Colon (tissue), 2 donors: ENCODE measurements at regions not wholly inside any gene's neighbourhood (a gene's known extent, or its start where the extent isn't known, plus 50 kb on each side); places are given as distances from the start of the nearest gene placed in this dataset.
"Not testable (repeated sequence)": the region's sequence is repeated elsewhere in the genome, so short reads cannot be mapped to it uniquely, and the experiment has no call there.

ENCODE experiments used
- FAIRE-seq: peaks from 2 replicates; lab custom pipeline; 2012; peaks lifted over from hg19 to GRCh38; lab: Jason Lieb, UNC
- donor health status: control.
- donor health status: control.

DNA sequence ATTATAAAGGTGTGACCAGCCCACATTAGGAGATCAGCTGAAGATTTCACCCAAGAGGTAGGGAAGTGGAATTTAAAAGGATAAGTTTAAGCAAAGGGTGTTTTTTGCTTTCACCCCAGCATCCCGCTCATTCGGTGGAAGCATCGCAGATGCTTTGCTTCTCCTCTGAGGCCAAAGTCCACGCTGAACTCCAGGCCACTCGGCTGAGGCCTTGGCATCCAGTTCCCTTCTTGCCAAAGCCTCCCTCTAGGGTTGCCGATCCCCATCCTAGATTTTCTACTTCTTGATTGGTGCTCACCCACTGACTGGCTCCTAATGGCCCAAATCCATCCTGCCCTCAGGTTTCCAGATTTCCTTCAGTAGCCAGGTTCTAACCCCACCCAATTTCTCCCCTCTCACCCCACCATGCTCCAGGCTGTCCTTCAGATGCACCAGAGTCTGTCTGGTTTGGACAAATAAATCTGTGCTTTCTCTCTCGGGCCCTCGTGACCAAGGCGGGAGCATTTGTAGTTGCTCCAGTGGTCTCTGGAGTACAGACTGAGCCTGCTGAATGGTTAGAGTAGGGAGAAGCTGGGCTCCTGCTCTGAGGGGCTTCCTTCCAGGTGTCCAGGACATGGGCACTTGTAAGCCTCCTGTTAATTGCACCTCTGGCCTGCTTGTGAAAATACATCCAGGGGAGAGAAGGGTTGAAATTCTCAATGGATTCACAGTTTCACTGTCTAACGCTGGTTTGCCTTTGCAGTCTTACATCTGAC, 193.2 kb downstream of the C1orf94 start:
- FAIRE-seq: no peak

DNA sequence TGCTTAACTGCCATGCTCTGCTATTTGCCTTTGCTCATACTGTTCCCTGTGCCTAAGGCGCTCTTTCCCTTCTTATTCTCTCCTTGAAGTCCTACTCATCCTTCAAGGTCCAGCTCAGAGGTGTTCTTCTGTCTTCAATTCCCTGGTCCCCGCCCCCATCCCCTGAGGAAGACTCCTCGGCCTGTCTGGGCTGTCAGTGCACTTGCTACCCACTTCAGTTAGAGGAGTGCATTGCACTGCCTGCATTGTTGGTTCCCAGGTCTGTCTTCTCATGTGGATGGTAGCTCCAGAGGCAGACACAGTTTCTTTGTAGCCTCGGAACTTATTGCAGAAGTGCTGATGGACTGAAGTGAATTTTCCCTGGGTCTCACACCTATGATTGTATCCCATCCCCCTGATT, 194.0 kb downstream of the C1orf94 start:
- no peak for FAIRE-seq

DNA sequence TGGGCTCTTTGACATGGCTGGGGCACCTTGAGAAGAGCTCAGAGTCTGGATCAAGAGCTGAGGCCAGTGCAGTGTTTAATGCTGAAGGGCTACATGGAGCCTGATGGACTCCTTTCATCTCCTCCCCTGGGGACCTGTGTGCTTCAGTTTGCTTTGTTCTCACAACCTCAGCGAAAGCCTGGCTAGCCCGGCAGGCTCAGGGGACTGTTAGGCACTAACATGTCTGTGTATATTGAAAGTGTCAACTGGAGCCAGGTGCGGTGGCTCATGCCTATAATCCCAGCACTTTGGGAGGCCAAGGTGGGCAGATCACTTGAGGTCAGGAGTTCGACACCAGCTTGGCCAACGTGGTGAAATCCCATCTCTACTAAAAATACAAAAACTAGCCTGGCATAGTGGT, 194.5 kb downstream of the C1orf94 start:
- not testable (repeated sequence) for FAIRE-seq

DNA sequence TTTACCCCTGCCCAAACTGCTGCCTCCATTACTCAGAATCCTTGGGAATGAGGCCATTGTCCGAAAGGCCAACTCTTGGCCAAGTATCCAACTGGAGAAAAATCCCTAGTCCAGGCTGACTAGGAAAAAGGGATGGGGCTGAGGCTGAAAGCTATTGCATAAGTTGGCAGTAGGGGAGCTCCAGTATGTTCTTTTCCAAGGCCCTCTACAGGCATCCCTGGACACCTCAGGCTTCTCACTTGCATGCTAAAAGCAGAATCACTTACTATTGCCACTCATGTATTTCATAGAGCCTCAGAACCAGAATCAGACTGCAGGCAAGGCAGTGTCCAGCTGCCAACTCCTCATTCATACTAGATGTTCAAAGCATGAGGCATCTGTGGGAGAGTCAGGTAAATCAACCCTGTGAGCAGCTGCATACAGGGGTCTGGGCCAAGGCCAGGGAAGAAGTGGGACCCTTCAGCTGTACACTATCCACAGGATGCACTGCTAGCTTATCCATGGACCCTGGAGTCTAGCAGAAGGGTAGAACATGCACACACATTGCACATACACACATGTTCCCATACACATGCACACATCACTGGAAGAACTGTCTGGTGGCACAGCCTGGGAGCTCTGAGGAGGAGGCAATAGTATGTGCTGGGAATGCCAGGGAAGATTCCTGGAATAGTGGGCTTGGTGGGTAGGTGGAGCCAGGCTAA, 195.3 kb downstream of the C1orf94 start:
- no peak for FAIRE-seq

DNA sequence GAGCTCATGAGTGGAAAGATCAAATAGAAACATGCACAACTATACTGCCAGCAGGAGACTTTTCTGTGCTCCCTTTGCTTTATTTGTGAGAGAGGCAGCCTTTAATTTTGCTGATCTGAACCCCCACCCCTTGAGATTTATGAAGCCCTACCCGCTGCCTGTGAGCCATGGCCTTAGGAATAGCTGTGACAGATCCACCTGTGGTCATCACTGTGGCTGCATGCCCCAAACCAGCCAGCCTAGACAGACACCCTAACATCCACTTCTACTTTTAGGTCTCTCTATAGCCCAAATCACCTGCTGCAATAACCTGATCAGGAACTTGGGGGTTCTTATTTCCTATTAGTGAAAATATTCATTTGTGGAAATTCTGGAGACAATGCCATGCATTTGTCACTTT, 196.2 kb downstream of the C1orf94 start:
- FAIRE-seq: no peak

DNA sequence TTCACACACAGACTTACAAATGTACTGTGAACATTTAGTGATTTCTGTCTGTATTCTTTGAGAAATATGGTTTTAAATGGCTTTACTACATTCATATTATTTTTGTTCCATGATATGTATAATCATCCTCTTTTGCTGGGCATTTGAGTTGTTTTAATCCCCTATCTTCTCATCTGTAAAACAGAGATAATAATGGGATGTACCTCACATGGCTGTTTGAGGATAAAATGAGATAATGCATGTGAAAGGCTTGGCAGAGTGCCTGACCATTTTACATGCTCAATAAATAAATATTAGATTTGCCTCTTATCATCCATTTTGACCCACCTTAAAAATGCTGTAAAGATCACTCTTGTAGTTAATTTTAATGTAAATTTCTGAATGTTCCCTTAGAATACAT, 197.2 kb downstream of the C1orf94 start:
- FAIRE-seq: no peak

DNA sequence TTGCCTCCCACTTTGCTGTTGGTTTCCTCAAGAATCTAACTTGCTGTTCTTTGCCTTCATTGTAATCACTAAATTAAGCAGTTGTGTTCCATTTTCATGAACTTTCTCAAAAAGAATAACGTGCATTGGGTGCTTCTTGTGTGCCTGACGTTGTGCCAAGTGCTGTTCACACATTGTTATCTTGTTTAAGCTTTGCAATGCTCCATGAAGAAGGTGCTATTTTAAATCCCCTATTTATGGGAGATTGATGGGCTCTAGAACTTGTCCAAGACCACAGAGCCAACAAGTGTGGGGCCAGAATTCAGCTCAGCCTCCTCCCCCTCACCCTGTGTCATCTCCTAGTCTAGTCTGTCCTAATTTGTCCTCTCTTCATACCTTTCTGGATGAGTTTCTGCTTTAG, 199.8 kb downstream of the C1orf94 start:
- no peak for FAIRE-seq

DNA sequence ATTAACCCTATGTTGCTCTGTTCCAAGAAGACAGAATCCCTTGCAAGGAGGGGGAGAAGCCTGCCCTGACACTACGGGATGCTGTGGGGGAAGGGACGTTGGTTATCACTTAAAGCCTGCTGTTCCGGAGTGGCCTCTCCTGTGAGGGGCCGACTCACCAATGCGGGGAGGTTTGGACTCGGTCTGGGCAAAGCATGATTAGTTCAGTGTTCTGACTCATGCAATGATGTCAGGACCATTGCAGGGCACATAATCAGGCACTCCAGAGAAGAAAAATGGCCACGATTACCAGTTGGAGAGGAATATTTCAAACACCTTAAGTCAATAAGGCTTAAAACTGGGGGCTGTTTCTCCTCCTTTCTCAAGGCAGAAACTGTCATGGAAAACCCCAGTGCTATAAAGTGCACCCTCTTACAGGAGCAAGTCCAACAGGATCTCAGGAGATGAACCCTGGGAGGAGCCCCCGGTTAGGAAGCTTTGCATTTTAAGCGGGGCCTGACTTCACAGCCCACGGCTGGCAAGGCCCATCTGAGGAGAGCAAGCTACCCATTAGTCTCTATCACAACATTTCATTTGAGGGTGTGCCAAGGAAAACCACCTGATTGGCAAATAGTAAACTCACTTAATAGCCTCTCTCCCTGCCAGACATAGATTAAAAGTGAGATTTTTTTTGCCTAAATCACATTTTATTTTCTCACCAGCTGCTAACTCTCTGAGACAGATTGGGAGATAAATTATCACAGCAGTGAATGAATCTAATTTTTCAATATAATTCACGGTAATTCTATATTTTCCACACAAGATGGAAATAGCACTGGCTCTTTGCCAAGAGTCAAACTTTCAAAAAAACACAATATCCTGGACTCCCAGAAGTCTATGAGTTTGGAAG, 202.5 kb downstream of the C1orf94 start:
- no peak for FAIRE-seq

DNA sequence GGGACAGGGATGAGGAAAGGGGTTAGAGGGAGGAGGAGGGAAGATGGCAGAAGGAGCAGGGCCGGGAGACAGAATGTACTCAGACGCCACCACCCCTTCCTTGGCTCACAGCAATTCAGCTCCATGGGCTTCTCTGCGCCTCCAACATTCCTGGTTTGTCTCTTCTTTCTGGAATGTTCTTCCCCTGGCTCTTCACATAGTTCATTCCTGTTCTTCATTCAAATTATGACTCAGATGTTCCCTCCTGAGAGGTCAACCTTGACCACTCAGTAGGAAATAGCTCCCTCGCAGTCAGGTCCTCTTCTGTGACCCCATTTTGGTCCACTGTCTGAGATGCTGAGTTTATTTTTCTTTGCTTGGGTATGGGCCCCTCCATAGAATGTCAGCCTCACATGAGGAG, 203.2 kb downstream of the C1orf94 start:
- no peak for FAIRE-seq

DNA sequence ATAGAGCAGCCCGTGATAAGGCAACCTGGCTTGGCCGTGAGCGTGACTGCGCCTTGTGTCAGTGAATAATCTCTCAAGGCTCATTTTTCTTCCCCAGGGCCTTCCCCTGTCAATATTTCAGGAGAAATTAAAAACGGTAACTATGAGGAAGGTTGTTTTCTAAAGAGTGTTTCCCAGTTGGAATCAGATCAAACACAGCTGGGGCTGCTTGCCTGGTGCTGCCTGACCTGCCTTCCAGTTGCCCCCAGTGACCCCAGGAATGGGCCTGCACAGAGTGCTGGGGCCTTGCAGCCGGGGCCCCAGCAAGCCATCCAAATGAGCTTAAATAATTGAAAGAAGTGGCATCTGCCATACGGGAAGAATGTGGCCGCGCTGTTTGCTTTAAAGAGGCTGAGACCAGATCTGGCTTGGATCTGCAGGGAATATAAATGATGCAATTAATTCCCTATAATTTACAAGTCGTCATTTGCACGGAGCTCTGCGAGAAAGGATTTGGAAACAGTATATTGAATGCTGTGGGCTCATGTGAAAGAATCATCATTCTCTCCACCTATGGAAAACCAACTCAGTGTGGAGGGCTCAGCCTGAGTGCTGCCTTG, 203.9 kb downstream of the C1orf94 start:
- FAIRE-seq: no peak

DNA sequence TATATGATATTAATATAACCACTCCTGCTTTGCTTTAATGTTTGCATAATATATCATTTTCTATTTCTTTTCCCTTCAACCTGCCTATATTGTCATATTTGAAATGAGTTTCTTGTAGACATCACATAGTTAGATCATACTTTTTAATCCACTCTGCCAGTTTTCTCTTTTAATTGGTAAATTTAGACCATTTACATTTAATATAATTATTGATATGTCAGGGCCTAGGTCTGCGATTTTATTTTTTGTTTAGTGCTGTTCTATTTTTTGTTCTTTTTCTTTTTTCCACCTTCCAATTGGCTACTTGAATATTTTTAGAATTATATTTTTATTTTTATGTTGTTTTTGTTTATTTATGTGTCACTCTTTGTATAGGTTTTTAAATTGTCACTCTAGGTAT, 213.3 kb downstream of the C1orf94 start:
- FAIRE-seq: no peak

DNA sequence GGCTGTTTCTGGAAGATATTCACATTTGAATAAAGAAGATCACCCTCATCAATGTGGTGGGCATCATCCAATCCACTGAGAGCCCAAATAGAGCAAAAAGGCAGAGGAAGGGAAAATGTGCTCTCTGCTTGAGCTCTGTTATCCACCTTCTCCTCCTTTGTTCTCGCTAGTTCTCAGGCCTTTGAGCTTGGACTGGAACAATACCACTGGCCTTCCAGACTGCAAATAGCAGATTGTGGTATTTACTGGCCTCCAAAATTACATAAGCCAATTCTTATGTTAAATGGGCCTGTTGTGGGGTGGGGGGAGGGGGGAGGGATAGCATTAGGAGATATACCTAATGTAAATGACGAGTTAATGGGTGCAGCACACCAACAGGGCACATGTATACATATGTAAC, 219.3 kb downstream of the C1orf94 start:
- FAIRE-seq: no peak

DNA sequence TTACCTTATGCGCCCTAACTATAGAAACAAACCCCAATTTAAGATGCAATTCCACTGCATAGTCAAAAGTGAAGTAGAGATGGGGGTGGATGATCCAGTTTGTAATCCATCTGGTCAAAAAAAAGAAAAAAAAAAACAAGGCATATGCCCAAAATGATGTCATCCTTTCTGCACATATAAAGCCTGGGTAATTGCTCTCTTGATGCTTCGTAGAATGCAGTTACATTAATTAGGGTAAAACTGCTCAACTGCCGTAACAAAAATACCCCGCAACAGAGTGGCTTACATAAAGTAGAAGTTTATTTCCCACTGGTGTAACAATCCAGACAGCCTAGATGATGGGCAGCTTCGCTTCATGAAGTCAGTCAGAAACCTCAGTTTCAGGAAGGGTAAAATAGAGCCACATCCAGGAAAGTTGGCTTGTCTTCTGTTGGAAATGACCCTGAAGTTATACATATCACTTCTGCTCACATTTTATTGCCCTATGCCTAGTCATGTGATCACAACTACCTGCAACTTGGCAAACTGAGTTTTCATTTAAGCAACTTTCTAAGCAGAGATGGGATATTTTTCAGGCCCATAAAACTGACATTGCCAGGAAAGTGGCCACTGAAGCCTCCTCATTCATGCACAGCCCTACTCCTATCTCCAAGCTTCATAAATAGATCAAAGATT, 221.7 kb downstream of the C1orf94 start:
- no peak for FAIRE-seq

DNA sequence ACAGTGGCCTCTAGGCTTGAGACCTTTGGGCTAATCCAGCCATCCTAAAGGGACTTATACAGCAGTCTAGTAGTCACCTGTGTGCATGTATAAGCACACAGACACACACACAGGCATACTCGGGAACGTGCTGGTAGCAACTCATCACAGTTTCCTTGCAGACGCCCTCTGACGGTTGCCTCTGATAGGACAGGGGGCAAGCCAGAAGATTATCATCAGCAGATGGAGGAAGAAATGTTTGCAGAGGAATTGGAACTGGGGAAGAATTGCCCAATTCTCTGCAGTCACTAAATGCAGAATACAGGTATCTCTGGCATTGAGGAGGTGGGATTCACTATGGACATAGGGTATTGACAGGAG, 222.2 kb downstream of the C1orf94 start:
- no peak for FAIRE-seq

DNA sequence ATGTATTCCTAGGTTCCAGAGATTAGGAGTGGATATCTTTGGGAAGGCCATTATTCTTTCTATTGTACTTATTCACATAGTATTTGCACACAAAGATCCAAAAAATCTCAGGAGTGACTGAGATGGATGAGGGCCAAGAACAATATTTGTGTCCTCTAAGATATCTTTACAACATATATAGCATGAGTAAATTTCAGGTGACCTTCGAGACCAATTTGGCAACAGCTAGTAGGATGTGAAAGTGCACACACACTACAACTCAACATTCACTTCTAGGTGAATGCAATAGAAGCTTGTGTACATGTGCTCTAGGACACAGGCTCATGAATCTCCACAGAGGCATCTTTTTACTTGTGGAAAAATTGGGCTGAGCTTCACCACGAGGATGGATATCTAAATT, 224.0 kb downstream of the C1orf94 start:
- no peak for FAIRE-seq

DNA sequence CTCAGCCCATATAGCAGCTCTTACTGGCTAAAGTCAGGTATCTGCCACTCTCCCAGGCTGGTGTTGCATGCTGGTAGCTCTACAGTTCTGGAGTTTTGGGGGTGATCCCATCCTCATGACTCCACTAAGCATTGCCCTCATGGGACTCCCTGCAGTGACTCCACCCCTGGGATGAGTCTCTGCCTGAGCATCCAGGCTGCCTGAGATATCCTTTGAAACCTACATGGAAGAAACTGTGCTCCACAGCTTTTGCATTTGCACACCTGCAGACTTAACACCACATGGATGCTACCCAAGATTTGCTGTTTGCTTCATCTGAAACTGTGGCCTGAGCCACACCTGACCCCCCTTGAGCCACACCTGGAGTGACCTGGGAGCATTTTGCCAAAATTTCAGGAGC, 226.4 kb downstream of the C1orf94 start:
- FAIRE-seq: no peak

DNA sequence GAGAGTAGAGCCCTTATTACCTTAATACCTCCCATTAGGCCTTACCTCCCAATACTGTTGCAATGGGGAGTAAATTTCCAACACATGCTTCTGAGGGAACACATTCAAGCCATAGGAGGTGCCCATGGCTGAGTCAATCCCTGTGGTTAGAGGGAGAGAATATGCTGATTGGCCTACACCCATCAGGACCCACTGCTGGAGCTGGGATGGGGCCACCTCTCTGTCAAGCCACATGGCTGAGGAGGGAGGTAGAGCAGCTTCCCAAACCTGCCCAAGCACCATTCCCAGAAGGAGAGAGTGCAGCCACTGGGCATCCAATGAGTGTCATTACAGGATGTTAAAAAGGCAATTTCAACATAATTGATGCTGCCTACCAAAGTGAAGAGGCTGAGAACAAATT, 228.1 kb downstream of the C1orf94 start:
- no peak for FAIRE-seq

DNA sequence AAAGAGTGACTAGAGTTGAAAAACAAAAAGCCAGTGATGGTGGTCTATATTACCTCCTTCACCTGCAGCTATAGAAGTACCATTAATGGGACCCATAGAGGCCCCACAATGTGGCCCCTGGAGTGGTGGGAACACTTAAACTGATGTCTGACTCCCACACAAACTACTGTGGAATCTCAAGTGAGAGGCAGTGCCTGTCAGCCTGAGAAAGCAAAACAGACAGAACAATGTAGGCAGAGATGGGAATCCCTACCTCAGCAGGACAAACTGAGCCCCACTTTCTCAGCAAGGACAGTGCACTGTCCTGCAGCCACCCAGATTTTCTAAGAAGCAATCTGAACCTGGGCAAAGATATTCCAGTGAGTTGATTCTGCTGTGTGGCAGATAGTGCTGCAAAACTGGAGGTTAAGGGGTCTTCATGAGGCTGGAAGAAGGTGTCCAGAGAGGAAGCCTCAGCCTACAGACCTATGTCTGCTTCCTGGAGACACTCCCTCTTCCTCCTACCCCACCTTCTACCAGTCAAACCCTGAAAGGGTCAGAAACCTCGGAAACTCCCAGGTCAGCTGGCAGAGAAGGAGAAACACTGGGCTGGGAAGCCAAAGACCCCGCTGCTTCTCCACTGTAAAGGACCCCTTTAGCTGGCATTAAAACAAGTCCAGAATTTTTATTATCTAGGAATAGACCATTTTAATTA, 228.7 kb downstream of the C1orf94 start:
- no peak for FAIRE-seq

DNA sequence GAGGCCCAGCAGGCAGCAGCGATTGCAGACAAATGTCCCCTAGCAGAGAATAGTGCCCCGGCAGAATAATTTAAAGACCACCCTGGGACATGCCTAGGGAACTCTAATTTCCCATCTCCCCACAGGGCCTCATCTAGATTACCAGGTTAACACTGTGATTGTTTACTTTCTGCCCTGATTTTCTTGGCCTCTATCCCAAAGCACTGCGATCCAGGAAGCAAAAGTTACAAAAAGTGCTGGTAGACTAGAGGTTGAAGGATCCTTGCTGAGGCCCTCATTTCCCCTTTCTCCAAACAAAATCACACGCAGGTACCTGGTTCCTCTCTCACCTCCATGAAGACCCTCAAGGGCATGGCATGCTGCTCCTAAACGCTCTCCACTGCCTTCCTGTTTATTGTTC, 229.7 kb downstream of the C1orf94 start:
- FAIRE-seq: no peak

DNA sequence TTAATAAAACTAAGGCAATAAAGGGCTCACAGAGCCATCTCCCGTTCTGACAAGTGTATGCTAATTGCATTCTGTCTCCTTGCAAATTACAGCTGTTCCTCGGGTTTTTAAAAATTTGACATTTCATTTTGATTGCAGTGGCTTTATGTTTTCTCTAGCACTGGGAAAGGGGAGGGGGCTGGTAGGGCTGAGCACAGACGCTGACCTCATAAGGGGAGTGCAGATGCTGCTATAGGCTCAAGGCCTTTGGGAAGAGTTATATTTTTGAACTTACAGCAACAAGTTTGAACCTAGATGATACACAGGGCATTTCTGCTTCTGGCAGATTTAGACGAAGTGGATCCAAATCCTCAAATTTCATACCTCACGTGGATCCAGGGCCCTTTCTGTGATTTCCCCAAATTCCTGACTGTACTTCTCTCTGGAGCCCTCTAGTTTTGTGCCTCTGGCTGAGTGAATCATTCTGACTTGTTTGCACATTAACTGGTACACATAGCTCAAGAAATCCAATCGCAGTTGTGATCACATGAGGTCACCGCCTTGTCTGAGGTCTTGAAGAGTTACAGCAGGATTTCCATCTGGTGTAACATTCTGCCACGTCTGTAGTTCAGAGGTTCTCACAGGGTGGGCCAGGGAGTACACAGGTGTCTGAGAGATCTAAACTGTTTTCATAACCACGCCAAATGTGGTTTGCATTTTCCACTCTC, 230.3 kb downstream of the C1orf94 start:
- no peak for FAIRE-seq

DNA sequence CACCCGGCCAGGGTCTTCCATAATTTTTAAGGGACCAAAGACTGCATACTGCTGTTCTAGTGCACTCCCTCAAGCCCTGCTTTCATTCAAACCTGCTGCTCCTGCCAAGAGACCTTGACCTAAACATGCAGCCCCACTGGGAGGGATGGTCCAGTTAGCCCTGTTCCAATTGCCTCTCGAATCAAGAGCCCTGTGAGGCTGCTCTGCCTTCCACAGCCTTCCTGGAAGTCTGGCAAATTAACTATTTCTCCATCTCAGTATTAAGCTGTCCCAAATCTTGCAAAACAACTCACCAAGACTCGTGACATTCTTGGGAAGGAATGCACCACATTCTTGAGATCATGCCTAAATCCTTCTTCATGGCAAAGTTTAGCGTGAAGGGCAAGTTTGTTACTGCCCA, 231.3 kb downstream of the C1orf94 start:
- no peak for FAIRE-seq
